ENCODE measurements at regions not wholly inside any gene's neighbourhood (a gene's known extent, or its start where the extent isn't known, plus 50 kb on each side); places are given as distances from the start of the nearest gene placed in this dataset.
A peak's percentile ranks its signal among the peaks of the same experiment; 100 is the strongest.
"Not testable (repeated sequence)": the region's sequence is repeated elsewhere in the genome, so short reads cannot be mapped to it uniquely, and the experiment has no call there.

DNA sequence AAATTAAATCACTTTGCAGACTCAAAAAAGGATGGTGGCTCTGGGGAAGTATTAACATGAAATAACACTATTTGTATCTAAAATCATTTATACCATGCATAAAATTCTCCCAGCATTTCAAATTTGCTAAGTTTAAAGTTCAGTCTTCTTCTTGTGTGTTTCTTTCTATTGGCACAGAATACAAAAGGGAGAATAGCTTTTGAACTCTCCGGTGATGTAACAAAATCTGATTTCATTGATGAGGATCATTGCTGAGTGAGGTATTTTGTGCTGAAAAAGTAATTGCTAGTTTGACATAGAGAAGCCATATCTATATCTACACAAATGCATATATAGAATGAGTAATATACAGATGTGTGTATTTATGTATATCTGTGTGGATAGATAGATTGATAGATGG lies 174.8 kb downstream of the LACC1 start:
- Histone ChIP-seq H3K27me3 (no peaks in the 10 kb centered on the region), H3K4me1 (ENCODE audit: low read depth) (peaks cover 36% of the 10 kb centered on the region), H3K9me3 (ENCODE audit: low read depth) (no peaks in the 10 kb centered on the region), H3K4me3 (no peak overlapping the region), H3K36me3 (no peaks in the 10 kb centered on the region), H3K27ac (no peak overlapping the region)
- TF ChIP-seq, protein P1, sequence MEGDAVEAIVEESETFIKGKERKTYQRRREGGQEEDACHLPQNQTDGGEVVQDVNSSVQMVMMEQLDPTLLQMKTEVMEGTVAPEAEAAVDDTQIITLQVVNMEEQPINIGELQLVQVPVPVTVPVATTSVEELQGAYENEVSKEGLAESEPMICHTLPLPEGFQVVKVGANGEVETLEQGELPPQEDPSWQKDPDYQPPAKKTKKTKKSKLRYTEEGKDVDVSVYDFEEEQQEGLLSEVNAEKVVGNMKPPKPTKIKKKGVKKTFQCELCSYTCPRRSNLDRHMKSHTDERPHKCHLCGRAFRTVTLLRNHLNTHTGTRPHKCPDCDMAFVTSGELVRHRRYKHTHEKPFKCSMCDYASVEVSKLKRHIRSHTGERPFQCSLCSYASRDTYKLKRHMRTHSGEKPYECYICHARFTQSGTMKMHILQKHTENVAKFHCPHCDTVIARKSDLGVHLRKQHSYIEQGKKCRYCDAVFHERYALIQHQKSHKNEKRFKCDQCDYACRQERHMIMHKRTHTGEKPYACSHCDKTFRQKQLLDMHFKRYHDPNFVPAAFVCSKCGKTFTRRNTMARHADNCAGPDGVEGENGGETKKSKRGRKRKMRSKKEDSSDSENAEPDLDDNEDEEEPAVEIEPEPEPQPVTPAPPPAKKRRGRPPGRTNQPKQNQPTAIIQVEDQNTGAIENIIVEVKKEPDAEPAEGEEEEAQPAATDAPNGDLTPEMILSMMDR (IDR thresholded peaks at IDR 0.05; ENCODE audit: low read depth, low read length), result no peak
- DNase-seq (ENCODE audit: low read depth in 1 of 2, low spot score in 1 of 2), result no peak

DNA sequence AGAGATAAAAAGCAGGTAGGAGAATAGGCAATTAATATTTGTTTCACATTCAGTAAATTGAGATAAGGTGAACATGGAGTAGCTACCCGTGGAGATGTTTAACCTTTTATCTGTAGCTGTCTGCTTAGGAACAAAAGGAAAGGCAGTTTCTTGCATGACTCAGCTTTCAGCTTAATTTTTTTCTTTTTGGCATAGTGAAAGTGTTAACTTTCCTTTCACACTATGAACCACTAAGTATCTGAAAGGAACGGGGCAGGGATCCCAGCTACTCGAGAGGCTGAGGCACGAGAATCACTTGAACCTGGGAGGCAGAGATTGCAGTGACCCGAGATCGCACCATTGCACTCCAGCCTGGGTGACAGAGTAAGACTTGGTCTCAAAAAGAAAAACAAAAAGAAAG lies 176.0 kb downstream of the LACC1 start:
- H3K27ac ChIP-seq; H3K27me3 ChIP-seq; H3K36me3 ChIP-seq; H3K4me3 ChIP-seq; H3K9me3 ChIP-seq (ENCODE audit: low read depth): not testable (repeated sequence)
- H3K4me1 ChIP-seq (ENCODE audit: low read depth), result peaks cover 32% of the 10 kb centered on the region
- peak in 1 of 2 donors; percentile 36 for DNase-seq (ENCODE audit: low read depth in 1 of 2, low spot score in 1 of 2)

GRCh38 chr13:44058067-44058466 lies 178.4 kb downstream of the LACC1 start:
- no peak overlapping the region for H3K27ac ChIP-seq
- no peak for DNase-seq (ENCODE audit: low read depth in 1 of 2, low spot score in 1 of 2)
- H3K27me3 ChIP-seq, result no peaks in the 10 kb centered on the region
- peaks cover 25% of the 10 kb centered on the region for H3K4me1 ChIP-seq (ENCODE audit: low read depth)
- no peaks in the 10 kb centered on the region for H3K9me3 ChIP-seq (ENCODE audit: low read depth)
- TF ChIP-seq, protein P1 (IDR thresholded peaks at IDR 0.05; ENCODE audit: low read depth, low read length), result no peak
- no peak overlapping the region for H3K4me3 ChIP-seq
- H3K36me3 ChIP-seq, result no peaks in the 10 kb centered on the region

DNA sequence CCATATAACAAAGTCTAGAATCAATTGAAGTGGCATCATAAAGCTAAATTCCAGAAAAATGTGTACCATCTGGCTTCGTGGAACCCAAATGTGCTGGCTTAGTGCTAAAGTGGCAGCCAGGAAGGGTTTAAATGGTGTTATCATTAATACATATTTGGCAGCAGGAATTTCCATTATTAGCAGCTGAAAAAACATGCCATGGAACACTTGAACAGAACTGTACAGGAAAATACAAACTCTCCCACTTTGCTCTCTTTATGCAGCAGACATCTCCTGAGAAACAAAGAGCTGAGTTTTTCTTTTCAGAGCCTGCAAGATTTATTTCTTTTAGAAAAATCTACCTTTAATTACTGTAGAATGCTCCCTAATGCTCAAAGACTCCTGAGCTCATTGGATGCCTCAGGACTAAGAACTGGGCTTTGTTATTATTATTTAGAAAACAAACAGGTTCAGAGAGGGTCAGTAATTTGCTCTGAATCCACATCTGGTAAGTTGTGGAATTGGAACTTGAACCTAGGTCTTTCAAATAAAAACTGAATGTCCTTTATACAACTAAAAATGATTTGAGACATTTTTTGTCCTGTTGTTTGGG lies 179.0 kb downstream of the LACC1 start:
- Histone ChIP-seq H3K27me3 (no peaks in the 10 kb centered on the region), H3K27ac (no peak overlapping the region), H3K4me3 (no peak overlapping the region), H3K4me1 (ENCODE audit: low read depth) (peaks cover 18% of the 10 kb centered on the region), H3K9me3 (ENCODE audit: low read depth) (no peaks in the 10 kb centered on the region), H3K36me3 (no peaks in the 10 kb centered on the region)
- DNase-seq (ENCODE audit: low read depth in 1 of 2, low spot score in 1 of 2), result no peak
- TF ChIP-seq, protein P1 (IDR thresholded peaks at IDR 0.05; ENCODE audit: low read depth, low read length), result no peak

GRCh38 chr13:44061876-44062275 lies 182.2 kb downstream of the LACC1 start:
- TF ChIP-seq, protein P1 (IDR thresholded peaks at IDR 0.05; ENCODE audit: low read depth, low read length), result no peak
- Histone ChIP-seq H3K27ac (no peak overlapping the region), H3K4me1 (ENCODE audit: low read depth) (peaks cover 13% of the 10 kb centered on the region), H3K36me3 (no peaks in the 10 kb centered on the region), H3K9me3 (ENCODE audit: low read depth) (no peaks in the 10 kb centered on the region), H3K27me3 (no peaks in the 10 kb centered on the region), H3K4me3 (no peak overlapping the region)
- DNase-seq (ENCODE audit: low read depth in 1 of 2, low spot score in 1 of 2), result no peak

DNA sequence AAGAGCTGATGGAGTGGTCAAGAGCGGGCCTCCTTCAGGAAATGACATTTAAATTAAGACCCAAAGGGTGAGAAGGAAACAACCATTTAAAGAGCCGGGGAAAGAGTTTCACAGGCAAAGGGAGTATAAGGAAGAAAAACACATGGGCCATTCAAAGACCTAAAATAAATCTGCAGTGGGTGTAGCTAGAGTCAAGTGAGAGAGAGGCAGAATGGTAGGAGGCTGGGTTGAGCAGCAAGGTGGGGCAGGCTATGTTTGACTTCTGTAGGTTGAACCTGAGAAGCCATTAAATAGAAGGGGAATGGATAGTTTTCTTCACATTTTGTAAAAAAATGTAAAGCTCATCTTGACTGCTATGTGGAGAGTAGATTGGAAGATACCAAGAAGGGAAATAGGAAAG lies 183.8 kb downstream of the LACC1 start:
- no peak overlapping the region for H3K4me3 ChIP-seq
- TF ChIP-seq, protein P1 (IDR thresholded peaks at IDR 0.05; ENCODE audit: low read depth, low read length), result no peak
- peaks cover 10% of the 10 kb centered on the region for H3K4me1 ChIP-seq (ENCODE audit: low read depth)
- no peak overlapping the region for H3K27ac ChIP-seq
- H3K36me3 ChIP-seq, result no peaks in the 10 kb centered on the region
- no peaks in the 10 kb centered on the region for H3K9me3 ChIP-seq (ENCODE audit: low read depth)
- DNase-seq (ENCODE audit: low read depth in 1 of 2, low spot score in 1 of 2), result no peak
- no peaks in the 10 kb centered on the region for H3K27me3 ChIP-seq
